HG02763 (cell line): ENCODE measurements at regions not wholly inside any gene's neighbourhood (a gene's known extent, or its start where the extent isn't known, plus 50 kb on each side); places are given as distances from the start of the nearest gene placed in this dataset.

ENCODE experiments used
- ATAC-seq: cut with Tn5 transposase; IDR thresholded peaks from one replicate; pipeline ENCODE4 v1.9.1; 2021; ENCODE audit warnings: mild to moderate bottlenecking, moderate library complexity; ENCODE audit not compliant: unreplicated experiment

- no peak for ATAC-seq
Measured at GRCh38 chr6:169083508-169083874, 170.2 kb downstream of the THBS2 start.

GRCh38 chr6:169082817-169083507 is 170.7 kb downstream of the THBS2 start:
- ATAC-seq = no peak

- ATAC-seq = no peak
Measured at GRCh38 chr6:169082093-169082492, 171.6 kb downstream of the THBS2 start.

GRCh38 chr6:169081248-169081647 is 172.4 kb downstream of the THBS2 start:
- no peak for ATAC-seq

DNA sequence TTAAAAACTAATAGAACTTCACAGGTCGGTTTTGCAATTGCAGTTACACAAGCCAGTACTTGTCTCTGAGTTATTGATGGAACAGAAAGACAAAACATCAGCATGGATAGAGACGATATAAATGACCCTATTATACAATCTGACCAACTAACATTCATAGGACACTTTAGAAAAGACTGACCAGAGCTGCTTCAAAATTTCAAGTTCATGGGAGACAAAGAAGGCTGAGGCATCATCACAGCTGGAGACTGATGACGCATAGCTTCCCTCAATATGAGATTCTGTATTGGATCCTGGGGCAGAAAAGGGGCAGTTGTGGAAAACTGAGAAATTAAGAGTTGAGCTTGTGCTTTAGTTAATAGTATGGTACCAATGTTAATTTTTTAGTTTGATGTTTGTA is 174.0 kb downstream of the THBS2 start:
- no peak for ATAC-seq

DNA sequence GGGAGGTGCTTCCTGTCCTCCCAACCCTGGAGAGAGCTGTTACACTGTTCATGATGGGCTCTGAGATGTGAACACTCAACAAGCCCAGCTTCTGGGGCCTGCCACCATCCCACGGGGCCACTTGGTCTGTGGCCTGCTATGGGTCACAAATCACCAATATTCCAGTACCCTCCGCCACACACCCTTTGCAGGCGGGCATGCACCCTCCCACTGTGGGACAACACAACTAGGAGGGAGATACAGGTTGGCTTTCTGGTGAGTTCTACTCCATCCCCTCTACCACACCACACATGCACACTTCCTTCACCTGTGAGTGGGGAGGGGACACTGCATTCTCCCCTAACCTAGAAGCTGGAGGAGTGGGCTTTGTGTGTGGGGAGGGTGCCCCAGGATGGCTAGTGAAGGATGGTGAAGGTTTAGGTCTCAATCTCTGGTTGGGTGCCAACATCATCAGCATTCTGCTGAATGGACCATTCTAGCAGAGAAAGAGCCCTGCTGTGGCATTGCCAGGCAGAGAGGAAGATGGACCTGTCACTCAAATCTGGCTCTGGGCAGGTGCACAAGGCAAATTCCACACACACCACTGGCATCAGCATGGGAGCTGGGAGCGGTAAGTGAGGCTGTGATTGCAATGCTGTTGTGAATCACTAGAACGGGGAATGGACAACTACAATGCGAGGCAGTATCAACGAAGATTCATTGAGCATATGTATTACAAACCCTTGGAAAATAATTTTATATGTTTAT is 175.1 kb downstream of the THBS2 start:
- no peak for ATAC-seq

DNA sequence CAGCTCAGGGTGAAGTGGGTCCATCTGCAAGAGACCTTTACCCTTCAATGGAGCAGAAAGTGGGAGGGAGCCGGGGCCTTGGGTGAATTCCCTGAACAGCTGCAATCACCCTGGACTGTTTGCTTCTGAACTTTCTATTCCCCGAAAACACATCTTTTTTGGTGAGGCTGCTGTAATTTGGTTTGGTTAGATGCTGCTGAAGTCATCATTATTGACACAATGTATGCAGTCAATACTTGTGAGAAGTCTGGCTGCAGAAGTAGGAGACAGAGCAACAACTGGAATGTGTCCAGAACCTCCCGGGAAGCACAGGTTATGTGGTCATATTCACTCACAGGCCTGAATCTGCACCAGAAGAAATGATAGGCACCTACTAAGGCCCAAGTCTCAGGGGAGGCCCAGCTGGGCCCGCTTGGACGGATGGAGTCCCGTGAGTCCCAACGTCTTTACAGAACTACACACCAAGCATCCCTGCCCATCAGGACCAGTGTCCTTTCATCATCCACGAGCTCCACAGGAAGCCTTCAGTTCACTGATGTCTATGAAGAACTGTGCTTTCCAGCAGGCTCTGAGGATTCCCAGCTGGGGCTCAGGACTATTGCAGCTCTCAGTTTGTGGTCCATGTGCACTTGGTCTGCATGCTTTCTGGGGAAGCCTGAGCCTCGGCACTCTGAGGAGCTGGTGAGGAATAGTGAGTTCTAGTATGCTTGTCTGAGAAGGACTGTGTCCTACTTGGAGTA is 177.6 kb downstream of the THBS2 start:
- ATAC-seq = no peak

- ATAC-seq = no peak
Measured at GRCh38 chr6:169075211-169075914, 178.3 kb downstream of the THBS2 start.

DNA sequence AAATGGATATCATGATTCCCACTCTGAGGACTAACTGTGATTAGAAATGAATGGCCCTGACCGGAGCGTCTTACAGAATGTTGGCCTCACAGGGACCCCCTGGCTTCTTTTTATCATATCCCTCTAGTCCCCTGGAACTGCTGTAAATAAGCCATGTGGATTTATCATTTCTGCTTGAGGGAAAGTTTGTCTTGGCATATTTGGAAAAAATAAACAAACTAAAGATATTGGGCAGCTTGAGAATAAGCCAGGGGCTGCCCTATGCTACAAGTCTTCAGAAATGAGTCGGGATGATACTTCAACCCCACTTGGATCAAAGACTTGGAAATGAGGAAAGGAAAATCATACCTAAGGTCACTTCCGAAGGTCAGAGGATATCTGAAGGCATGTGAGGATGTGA is 179.1 kb downstream of the THBS2 start:
- ATAC-seq = no peak

DNA sequence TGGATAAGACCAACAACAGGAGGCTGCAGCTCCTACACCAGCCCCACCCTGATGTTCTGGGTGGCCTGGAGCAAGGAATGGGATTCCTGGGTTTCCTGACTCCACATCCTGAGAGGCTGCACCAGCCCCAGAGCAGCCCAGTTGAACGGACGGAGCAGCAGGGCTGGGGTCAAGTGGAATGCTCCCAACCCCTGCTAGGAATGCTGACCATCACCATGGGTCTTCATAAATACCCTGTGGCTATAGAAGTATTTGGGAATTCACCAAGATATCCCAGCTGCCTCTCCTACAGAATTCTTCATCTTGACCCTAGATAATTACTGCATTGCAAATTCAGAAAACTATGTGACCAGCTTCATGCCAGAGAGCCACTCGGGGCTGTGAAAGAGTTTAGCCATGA is 180.3 kb downstream of the THBS2 start:
- no peak for ATAC-seq

GRCh38 chr6:169072127-169073042 is 181.3 kb downstream of the THBS2 start:
- no peak for ATAC-seq

GRCh38 chr6:169071394-169071793 is 182.3 kb downstream of the THBS2 start:
- ATAC-seq = no peak

DNA sequence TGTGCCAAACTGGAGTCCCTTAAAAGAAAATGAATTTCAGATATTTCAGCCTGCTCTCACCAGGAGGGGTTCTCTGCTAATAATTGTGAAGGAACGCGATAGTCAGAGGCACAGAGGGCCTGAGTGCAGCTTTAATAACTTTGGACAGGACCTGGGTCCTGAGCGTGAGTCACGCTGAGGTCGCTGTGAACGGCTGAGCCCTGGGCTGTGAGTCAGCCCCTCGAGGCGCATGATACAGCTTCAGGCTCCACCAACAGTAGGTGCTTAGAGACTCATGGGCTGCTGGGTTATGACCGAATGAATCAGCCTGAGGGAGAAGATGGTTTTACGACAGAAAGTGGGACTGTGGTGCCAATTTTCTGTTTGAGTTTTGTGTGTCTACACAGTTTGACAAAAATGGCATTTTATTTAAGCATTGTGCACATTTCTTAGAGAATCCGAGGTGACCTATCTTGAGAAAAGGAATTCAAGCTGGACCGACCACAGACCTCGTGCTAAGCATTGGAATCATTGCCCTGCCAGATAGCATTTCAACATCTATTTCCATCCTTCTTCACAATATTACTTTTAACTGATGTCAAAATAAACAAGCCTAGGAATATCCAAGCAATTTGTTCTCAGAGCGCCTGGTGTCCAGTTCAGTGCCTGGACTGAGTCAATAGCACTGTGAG is 183.0 kb downstream of the THBS2 start:
- no peak for ATAC-seq

- ATAC-seq = no peak
Measured at GRCh38 chr6:169069356-169069755, 184.3 kb downstream of the THBS2 start.

DNA sequence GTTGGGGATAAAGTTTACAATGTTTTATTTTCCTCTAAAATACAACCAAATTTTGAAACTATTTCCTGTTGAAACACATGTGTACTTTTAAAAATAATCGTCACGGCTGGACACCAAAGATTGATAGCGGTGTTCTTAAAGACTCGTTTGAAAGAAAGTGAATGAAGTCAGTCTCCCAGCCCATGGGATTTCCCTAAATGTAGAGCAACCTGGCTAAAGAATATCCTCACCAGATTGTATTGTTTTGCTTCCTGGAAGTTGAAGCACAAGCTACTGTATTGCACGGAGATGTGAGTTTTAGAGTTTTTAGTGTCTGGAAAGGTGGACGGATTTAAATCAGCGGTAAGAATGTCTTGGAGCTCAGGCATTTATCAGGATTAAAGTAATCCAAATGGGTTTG is 189.5 kb downstream of the THBS2 start:
- ATAC-seq = no peak

DNA sequence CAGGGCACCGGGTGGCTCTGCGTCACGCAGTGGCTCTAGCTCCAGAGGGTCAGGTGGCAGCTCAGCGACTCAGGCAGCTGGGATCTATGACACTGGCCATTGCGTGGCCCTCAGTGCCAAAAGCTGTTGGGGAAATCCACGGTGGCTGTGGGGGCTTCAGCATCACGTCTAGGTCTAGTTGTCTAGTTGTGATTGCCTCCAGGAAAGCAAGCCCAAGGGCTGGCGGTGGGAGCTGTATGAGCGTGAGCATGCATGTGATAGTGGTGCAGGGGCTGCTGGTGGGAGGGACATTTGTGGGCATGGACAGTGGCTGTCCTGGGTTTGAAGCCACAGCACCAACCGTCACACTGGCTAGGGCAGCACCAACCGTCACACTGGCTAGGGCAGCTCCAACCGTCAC is 191.4 kb downstream of the THBS2 start:
- ATAC-seq = no peak

GRCh38 chr6:169058634-169059033 is 195.0 kb downstream of the THBS2 start:
- no peak for ATAC-seq

GRCh38 chr6:169052462-169052861 is 201.2 kb downstream of the THBS2 start:
- no peak for ATAC-seq

GRCh38 chr6:169051371-169051770 is 202.3 kb downstream of the THBS2 start:
- ATAC-seq = no peak

DNA sequence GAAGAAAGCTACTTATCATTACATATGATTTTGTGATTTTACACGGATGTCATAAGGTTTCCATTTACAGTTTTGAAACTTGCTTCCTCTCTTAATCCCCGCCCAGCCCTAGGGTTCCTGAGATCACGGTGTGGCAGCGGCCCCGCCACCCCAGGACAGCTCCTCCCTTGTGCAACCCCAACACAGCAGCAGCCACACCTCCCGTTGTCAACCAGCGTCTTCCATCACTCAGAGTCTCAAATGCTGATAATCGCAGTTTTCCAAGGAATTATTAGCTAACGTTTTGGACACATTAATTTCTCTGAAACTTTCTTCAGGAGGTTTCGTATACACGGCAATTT is 204.8 kb downstream of the THBS2 start:
- no peak for ATAC-seq
